A549 (cell line): ENCODE measurements at regions not wholly inside any gene's neighbourhood (a gene's known extent, or its start where the extent isn't known, plus 50 kb on each side); places are given as distances from the start of the nearest gene placed in this dataset.

Experiments
- ATAC-seq, 2 experiments: fragments of 200-7000 bp in 1 of 2; fragments of >200 bp in 1 of 2; cut with Nextera tagmentation in 1 of 2; cut with Tn5 transposase in 1 of 2; 3 replicates each; pipeline versions ENCODE4 v1.8.0 to v1.9.1; 2018 to 2020; ENCODE audit warnings: mild to moderate bottlenecking in 1 of 2, moderate library complexity in 1 of 2
- CTCF ChIA-PET: fragments of 300-600 bp; sonication (Branson Sonifier 250); formaldehyde crosslinking; extraction: SDS; loops from one replicate; lab custom pipeline; 2021; ENCODE audit warnings: antibody characterized with exemption, inconsistent platforms; lab: Yijun Ruan, JAX
- POLR2A ChIA-PET: fragments of 350-600 bp; formaldehyde crosslinking; extraction: SDS; loops from one replicate; lab custom pipeline; 2021; ENCODE audit warnings: antibody characterized with exemption, inconsistent platforms; lab: Yijun Ruan, JAX
- DNase-seq, 2 experiments: peaks; one replicate each; pipeline versions ENCODE4 v3.0.0 to v3.0.0-alpha.2; 2011 to 2016; ENCODE audit warnings: low read depth in 1 of 2, low spot score in 1 of 2
- FAIRE-seq: peaks from 2 replicates; lab custom pipeline; 2011; peaks lifted over from hg19 to GRCh38; lab: Jason Lieb, UNC
- H3K27ac ChIP-seq, 2 experiments: fragments of >200 bp; sonication (Bioruptor Twin); formaldehyde crosslinking; 3 replicates each; pipeline ENCODE4 v1.5.1; 2016 to 2017
- H3K4me1 ChIP-seq: fragments of >200 bp; sonication (Bioruptor Twin); formaldehyde crosslinking; 3 replicates; pipeline ENCODE4 v1.6.1; 2016
- H3K4me2 ChIP-seq: fragments of >200 bp; sonication (Bioruptor Twin); formaldehyde crosslinking; 3 replicates; pipeline ENCODE4 v1.6.1; 2016
- H3K4me3 ChIP-seq: fragments of >200 bp; sonication (Bioruptor Twin); formaldehyde crosslinking; 3 replicates; pipeline ENCODE4 v1.5.1; 2016
- H3K9me3 ChIP-seq: fragments of >200 bp; sonication (Bioruptor Twin); formaldehyde crosslinking; 3 replicates; pipeline ENCODE4 v1.6.1; 2016
- ATOH8 ChIP-seq: fragments of 250-450 bp; sonication (Bioruptor Pico); IDR thresholded peaks from 2 replicates; pipeline ENCODE4 v1.5.0; 2020; ENCODE audit warnings: low read depth, mild to moderate bottlenecking, moderate library complexity
- BHLHE40 ChIP-seq: IDR thresholded peaks from 2 replicates; pipeline ENCODE4 v1.6.1; 2012; ENCODE audit warnings: low read depth, low read length, inconsistent platforms
- CHD4 ChIP-seq: fragments of 200-600 bp; sonication (generic); IDR thresholded peaks from 2 replicates; pipeline ENCODE4 v1.6.1; 2016; ENCODE audit warnings: antibody characterized with exemption, mild to moderate bottlenecking, borderline replicate concordance
- E2F6 ChIP-seq: IDR thresholded peaks from 2 replicates; pipeline ENCODE4 v1.6.1; 2012; ENCODE audit warnings: low read depth, borderline replicate concordance
- FOSB ChIP-seq: fragments of 250-450 bp; sonication (Bioruptor Pico); IDR thresholded peaks from 2 replicates; pipeline ENCODE4 v1.5.0; 2020; ENCODE audit warnings: mild to moderate bottlenecking, moderate library complexity
- HDAC2 ChIP-seq: fragments of 200-600 bp; sonication (generic); IDR thresholded peaks from 2 replicates; pipeline ENCODE4 v1.6.1; 2016
- HES2 ChIP-seq: fragments of >200 bp; sonication (Bioruptor Twin); formaldehyde crosslinking; IDR thresholded peaks from 2 replicates; pipeline ENCODE4 v1.6.1; 2016
- HOXA7 ChIP-seq: fragments of 250-450 bp; sonication (Bioruptor Pico); IDR thresholded peaks from 2 replicates; pipeline ENCODE4 v1.5.0; 2020; ENCODE audit warnings: mild to moderate bottlenecking, moderate library complexity
- JUNB ChIP-seq: fragments of >200 bp; sonication (Bioruptor Twin); formaldehyde crosslinking; IDR thresholded peaks from 2 replicates; pipeline ENCODE4 v1.6.1; 2016
- RCOR1 ChIP-seq: fragments of 150-350 bp; IDR thresholded peaks from 2 replicates; pipeline ENCODE4 v1.6.1; 2014; ENCODE audit warnings: antibody characterized with exemption, low read length, low read depth
- WGBS: methylation state at CpG from one replicate; pipeline ENCODE4 v1.1.6; 2017; ENCODE audit errors: missing lambda C conversion rate; 5-methylcytosine and 5-hydroxymethylcytosine counted together
- TF ChIP-seq, protein P1 (sequence below): fragments of 200-600 bp; sonication (generic); IDR thresholded peaks from 2 replicates; pipeline ENCODE4 v1.6.1; 2016; ENCODE audit warnings: antibody characterized with exemption, mild to moderate bottlenecking, moderate library complexity
- TF ChIP-seq, protein P2 (sequence below): fragments of >200 bp; sonication (Bioruptor Twin); formaldehyde crosslinking; IDR thresholded peaks from 3 replicates; pipeline ENCODE4 v1.6.1; 2016

- DNase-seq (no peak), FAIRE-seq (no peak), ATAC-seq (no peak)
- ChIA-PET CTCF (no interaction called here), POLR2A (no interaction called here)
- TF ChIP-seq, protein P1, sequence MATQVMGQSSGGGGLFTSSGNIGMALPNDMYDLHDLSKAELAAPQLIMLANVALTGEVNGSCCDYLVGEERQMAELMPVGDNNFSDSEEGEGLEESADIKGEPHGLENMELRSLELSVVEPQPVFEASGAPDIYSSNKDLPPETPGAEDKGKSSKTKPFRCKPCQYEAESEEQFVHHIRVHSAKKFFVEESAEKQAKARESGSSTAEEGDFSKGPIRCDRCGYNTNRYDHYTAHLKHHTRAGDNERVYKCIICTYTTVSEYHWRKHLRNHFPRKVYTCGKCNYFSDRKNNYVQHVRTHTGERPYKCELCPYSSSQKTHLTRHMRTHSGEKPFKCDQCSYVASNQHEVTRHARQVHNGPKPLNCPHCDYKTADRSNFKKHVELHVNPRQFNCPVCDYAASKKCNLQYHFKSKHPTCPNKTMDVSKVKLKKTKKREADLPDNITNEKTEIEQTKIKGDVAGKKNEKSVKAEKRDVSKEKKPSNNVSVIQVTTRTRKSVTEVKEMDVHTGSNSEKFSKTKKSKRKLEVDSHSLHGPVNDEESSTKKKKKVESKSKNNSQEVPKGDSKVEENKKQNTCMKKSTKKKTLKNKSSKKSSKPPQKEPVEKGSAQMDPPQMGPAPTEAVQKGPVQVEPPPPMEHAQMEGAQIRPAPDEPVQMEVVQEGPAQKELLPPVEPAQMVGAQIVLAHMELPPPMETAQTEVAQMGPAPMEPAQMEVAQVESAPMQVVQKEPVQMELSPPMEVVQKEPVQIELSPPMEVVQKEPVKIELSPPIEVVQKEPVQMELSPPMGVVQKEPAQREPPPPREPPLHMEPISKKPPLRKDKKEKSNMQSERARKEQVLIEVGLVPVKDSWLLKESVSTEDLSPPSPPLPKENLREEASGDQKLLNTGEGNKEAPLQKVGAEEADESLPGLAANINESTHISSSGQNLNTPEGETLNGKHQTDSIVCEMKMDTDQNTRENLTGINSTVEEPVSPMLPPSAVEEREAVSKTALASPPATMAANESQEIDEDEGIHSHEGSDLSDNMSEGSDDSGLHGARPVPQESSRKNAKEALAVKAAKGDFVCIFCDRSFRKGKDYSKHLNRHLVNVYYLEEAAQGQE, result no peak
- no peak for TF ChIP-seq FOSB (CRISPR knock-in tag)
- TF ChIP-seq HDAC2, result no peak
- TF ChIP-seq HES2, result no peak
- TF ChIP-seq, protein P2, sequence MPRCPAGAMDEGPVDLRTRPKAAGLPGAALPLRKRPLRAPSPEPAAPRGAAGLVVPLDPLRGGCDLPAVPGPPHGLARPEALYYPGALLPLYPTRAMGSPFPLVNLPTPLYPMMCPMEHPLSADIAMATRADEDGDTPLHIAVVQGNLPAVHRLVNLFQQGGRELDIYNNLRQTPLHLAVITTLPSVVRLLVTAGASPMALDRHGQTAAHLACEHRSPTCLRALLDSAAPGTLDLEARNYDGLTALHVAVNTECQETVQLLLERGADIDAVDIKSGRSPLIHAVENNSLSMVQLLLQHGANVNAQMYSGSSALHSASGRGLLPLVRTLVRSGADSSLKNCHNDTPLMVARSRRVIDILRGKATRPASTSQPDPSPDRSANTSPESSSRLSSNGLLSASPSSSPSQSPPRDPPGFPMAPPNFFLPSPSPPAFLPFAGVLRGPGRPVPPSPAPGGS, result no peak
- no peak for TF ChIP-seq CHD4
- TF ChIP-seq JUNB, result no peak
- TF ChIP-seq ATOH8 (CRISPR knock-in tag), result no peak
- no peaks in the 10 kb centered on the region for H3K9me3 ChIP-seq
- no peak overlapping the region for H3K4me3 ChIP-seq
- H3K4me2 ChIP-seq, result no peak overlapping the region
- WGBS, result 82% methylated on average over 1 of the region's 1 CpG
- H3K4me1 ChIP-seq, result no peaks in the 10 kb centered on the region
- H3K27ac ChIP-seq, result no peak overlapping the region
These were observed 86.7 kb upstream of the ZEB2 start for GRCh38 chr2:144606466-144607095.

DNA sequence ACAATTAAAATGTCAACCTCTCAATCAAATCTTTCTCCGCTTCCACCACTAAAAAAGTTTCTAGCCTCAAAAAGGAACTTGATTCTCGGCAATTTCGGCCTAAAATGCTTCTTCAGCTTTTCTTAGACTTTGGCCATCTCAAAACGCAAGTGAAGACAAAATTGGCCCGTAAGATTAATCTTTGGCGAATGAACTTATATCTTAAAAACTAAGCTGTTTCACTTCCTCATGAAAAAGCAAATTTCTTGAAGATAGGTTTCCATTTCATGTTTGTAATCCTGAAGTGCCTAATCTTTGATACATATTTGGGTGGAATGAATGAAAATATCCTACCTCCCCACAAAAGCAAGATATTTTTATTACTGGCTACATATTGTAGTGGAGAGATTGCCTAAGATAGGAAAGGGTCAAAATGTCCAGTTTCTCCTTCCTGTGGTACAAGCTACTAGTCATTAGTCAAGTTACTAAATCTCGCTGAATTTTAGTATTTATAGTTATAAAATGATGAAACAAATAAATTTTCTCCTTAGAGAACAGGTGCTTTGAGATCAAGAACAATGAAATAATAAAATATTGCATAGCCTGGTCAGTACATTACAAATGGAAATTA is 85.4 kb upstream of the ZEB2 start:
- no peak overlapping the region for H3K4me2 ChIP-seq
- ATAC-seq, result no peak
- no peak overlapping the region for H3K27ac ChIP-seq
- no peak for TF ChIP-seq RCOR1
- TF ChIP-seq E2F6, result no peak
- no peak for TF ChIP-seq BHLHE40
- TF ChIP-seq, protein P1, result no peak
- TF ChIP-seq HOXA7 (CRISPR knock-in tag), result no peak
- TF ChIP-seq JUNB, result no peak
- POLR2A ChIA-PET, result no interaction called here
- no peak for FAIRE-seq
- H3K9me3 ChIP-seq, result no peaks in the 10 kb centered on the region
- no peaks in the 10 kb centered on the region for H3K4me1 ChIP-seq
- no peak for DNase-seq
- 80% methylated on average over 7 of the region's 7 CpGs for WGBS
- CTCF ChIA-PET, result no interaction called here
- no peak overlapping the region for H3K4me3 ChIP-seq
